ENCODE measurements at regions not wholly inside any gene's neighbourhood (a gene's known extent, or its start where the extent isn't known, plus 50 kb on each side); places are given as distances from the start of the nearest gene placed in this dataset.

- TF ChIP-seq CTCF (conservative IDR thresholded peaks at IDR 0.05 in 1 of 2, IDR thresholded peaks at IDR 0.05 in 1 of 2; ENCODE audit: low read depth in 1 of 2, low read length in 2 of 2) (no peak), EZH2 (IDR thresholded peaks at IDR 0.05; ENCODE audit: low read length, missing control alignments) (no peak)
Measured at GRCh38 chr12:85626001-85626783, 210.0 kb downstream of the RASSF9 start.
